Mucosa of rectum (tissue), 2 donors: ENCODE measurements at regions not wholly inside any gene's neighbourhood (a gene's known extent, or its start where the extent isn't known, plus 50 kb on each side); places are given as distances from the start of the nearest gene placed in this dataset.
A peak's percentile ranks its signal among the peaks of the same experiment; 100 is the strongest.
"Not testable (repeated sequence)": the region's sequence is repeated elsewhere in the genome, so short reads cannot be mapped to it uniquely, and the experiment has no call there.

Experiments used
- H3K27ac ChIP-seq, 2 donors: one replicate each; pipeline ENCODE4 v1.7.0; 2013; ENCODE audit warnings: inconsistent platforms in 2 of 2, low read depth in 2 of 2, low read length in 2 of 2
- H3K27me3 ChIP-seq, 2 donors: one replicate each; pipeline ENCODE4 v1.7.0; 2013; ENCODE audit warnings: low read length in 2 of 2; ENCODE audit not compliant: control insufficient read depth in 2 of 2, insufficient read depth in 2 of 2
- H3K36me3 ChIP-seq, 2 donors: one replicate each; pipeline ENCODE4 v1.7.0; 2013; ENCODE audit warnings: low read length in 2 of 2; ENCODE audit not compliant: control insufficient read depth in 2 of 2, insufficient read depth in 2 of 2
- H3K4me1 ChIP-seq, 2 donors: one replicate each; pipeline ENCODE4 v1.7.0; 2013; ENCODE audit warnings: low read length in 2 of 2, mild to moderate bottlenecking in 1 of 2; ENCODE audit not compliant: control insufficient read depth in 2 of 2, insufficient read depth in 2 of 2
- H3K4me3 ChIP-seq, 2 donors: one replicate each; pipeline ENCODE4 v1.7.0; 2013; ENCODE audit warnings: low read length in 2 of 2
- H3K9ac ChIP-seq, 2 donors: one replicate each; pipeline ENCODE4 v1.7.0; 2013; ENCODE audit warnings: low read length in 2 of 2, low read depth in 1 of 2, mild to moderate bottlenecking in 1 of 2
- H3K9me3 ChIP-seq, 2 donors: one replicate each; pipeline ENCODE4 v1.7.0; 2013; ENCODE audit warnings: low read length in 2 of 2; ENCODE audit not compliant: control insufficient read depth in 2 of 2
- donor health status: healthy.
- donor health status: Normal muscosa, but diverticular disease.

DNA sequence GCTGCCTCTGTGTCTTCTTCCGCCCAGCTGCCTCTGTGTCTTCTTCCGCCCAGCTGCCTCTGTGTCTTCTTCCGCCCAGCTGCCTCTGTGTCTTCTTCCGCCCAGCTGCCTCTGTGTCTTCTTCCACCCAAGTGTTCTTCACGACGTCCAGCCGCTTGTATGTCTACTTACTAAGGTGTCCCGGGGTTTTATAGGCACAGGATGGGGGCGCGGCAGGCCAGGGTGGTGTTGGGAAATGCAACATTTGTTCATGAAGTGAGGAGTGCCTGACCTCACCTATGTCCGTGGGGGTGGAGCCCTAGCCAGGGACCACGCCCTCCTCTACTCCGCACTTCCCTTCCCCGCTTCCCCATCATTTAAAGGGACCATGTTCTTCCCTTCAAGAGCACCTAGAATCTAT, 364.5 kb upstream of the KLF6 start:
- H3K4me3 ChIP-seq, H3K27ac ChIP-seq, H3K9me3 ChIP-seq, H3K36me3 ChIP-seq, H3K4me1 ChIP-seq, H3K27me3 ChIP-seq, H3K9ac ChIP-seq: not testable (repeated sequence)

DNA sequence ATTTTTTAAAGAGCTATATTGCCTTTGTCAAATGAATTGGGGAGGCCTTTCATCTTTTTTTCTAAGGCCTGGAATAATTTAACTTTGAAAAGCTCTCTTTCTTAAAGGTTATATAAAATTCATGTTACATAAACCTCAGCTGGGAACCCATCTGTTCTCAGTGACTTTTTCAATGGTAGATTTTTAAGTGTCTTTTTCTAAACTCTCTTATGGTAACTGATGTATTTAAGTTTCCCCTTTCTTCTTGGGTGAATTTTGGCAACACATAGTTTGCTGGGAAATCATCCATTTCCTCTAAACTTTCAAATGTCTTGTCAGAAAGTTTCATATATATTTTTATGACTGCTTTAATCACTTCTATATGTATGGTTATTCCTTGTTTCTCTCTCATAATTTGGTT, 362.2 kb upstream of the KLF6 start:
- Histone ChIP-seq H3K4me1 (no peaks in the 10 kb centered on the region), H3K9me3 (no peaks in the 10 kb centered on the region), H3K9ac (no peak overlapping the region), H3K36me3 (no peaks in the 10 kb centered on the region), H3K27me3 (no peaks in the 10 kb centered on the region), H3K27ac (no peak overlapping the region), H3K4me3 (no peak overlapping the region)

DNA sequence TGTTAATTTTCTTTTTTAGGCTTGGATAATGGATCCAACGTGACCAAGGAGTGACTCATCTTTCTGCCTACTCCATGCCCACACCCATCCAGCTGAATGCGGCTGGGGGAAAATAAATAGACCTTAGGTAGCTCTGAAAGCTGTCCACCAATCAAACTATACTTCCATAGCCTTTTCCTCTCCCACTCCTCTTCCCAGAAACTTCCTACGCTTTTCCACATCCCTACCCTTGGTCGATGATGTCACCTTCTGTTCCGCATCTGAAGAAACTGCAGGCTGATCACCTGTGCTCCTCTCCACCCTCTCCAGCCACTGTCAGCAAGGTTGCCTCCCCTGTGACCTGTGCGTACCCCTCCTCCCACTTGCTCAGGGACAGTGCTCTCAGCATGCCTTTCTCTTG, 359.8 kb upstream of the KLF6 start:
- Histone ChIP-seq H3K27ac (no peak overlapping the region), H3K27me3 (no peaks in the 10 kb centered on the region), H3K9ac (no peak overlapping the region), H3K4me3 (no peak overlapping the region), H3K36me3 (no peaks in the 10 kb centered on the region), H3K4me1 (no peaks in the 10 kb centered on the region), H3K9me3 (peaks cover 0 to 2% of the 10 kb centered on the region in 2 donors)

DNA sequence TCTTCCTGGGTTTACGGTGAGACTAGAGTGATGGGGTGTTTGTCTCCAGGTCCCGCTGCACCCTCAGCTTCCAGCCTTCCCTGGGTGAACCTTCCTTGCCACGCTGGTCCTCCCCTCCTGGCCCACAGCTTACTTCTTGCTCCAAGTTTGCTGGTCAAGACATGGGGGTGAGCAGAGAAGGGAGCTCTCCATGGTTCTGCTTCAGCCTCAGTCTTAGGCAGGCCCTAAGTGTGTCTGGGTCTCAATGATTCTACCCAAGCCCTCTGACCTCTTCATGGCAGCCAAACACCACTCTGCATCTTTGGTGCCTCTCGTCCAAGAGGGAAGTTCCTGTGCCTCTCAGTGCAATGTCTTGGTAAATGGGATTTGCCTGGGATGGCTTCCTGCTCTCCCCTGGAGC, 356.5 kb upstream of the KLF6 start:
- H3K9ac ChIP-seq, result no peak overlapping the region
- no peak overlapping the region for H3K4me3 ChIP-seq
- H3K27ac ChIP-seq, result no peak overlapping the region
- H3K4me1 ChIP-seq, result no peaks in the 10 kb centered on the region
- peaks cover 0 to 2% of the 10 kb centered on the region in 2 donors for H3K9me3 ChIP-seq
- H3K36me3 ChIP-seq, result no peaks in the 10 kb centered on the region
- H3K27me3 ChIP-seq, result no peaks in the 10 kb centered on the region

DNA sequence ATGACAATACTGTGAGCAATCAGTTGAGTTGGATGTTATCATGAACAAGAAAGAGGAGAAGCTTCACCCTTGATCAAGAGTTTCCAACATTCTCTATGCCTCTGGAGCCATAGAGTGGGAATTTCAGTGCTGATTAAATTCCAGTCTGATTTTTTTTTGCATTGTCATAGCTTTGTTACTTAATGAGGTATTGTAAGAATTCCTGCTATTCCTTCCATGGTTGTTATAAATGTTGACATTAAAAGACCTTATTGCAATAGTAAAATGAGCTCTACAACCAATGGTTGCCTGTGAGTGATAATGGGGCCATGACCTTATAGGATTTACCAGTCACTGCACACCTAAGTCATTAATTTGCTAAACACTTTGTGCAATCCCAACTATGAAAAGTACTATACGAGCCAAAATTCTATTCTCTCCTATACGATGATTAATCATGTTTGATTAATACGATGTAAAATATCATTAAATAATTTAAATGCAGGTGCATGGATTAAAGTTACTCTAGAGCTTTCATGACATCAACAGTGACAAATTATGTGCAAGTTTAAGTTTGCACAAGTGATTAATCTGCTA, 353.2 kb upstream of the KLF6 start:
- H3K9ac ChIP-seq, result no peak overlapping the region
- H3K27ac ChIP-seq, result no peak overlapping the region
- peaks cover 0 to 2% of the 10 kb centered on the region in 2 donors for H3K9me3 ChIP-seq
- H3K4me3 ChIP-seq, result no peak overlapping the region
- H3K36me3 ChIP-seq, result no peaks in the 10 kb centered on the region
- no peaks in the 10 kb centered on the region for H3K4me1 ChIP-seq
- no peaks in the 10 kb centered on the region for H3K27me3 ChIP-seq

DNA sequence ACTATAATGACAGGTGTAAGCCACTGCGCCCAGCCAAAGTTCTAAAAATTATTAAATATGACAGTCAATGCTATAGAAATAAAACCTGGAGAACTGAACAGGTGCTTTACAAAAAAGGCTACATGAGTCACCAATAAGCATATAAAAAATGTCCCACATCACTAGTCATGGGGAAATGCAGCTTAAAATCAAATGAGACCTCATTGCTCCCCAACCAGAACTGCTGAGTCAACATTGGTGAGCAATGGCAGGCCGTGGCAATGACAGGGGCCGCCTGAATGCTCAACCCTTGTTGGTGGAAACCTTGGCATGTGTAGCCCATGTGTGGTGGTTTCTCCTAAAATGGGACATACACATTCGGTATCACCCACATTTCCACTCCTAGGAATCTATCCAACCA, 352.3 kb upstream of the KLF6 start:
- H3K9ac ChIP-seq, result no peak overlapping the region
- peaks cover 0 to 2% of the 10 kb centered on the region in 2 donors for H3K9me3 ChIP-seq
- no peaks in the 10 kb centered on the region for H3K27me3 ChIP-seq

DNA sequence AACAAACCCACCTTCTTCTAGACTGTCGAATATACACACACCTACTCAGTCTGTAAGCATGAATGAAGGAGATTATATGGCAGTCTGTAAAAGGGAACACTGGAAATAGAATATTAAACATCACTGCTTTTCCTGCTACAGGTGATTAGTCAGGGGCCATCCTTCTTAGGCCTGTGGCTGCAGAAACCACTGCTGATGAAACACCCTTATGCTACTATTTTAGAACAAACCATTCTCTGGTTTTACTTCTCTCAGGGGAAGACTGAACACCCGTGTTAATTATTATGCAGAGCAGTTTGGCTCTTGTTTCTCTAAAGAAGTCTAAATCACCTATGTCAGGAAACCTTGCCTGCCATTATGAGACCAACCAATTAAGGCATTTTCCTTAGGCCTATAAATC, 351.1 kb upstream of the KLF6 start:
- no peaks in the 10 kb centered on the region for H3K9me3 ChIP-seq

More for the DNA sequence above, 352.3 kb upstream of the KLF6 start:
- Histone ChIP-seq H3K4me3 (no peak overlapping the region), H3K36me3 (no peaks in the 10 kb centered on the region), H3K4me1 (no peaks in the 10 kb centered on the region), H3K27ac (no peak overlapping the region)

DNA sequence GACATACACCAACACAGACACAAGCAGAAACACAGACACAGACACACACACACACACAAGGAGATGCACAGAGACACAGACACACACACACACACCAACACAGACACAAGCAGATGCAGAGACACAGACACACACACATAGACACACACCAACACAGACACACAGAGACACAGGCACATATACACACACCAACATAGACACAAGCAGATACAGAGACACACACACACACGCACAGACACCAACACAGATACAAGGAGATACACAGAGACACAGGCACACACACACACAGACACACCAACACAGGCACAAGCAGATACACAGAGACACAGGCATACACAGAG, 347.2 kb upstream of the KLF6 start:
- Histone ChIP-seq H3K27me3 (no peaks in the 10 kb centered on the region), H3K9ac (peak overlapping the region in 1 of 2 donors; percentile 2), H3K27ac (peak overlapping the region; percentile 43 to 51), H3K9me3 (peaks cover 0 to 3% of the 10 kb centered on the region in 2 donors), H3K4me3 (peak overlapping the region in 1 of 2 donors; percentile 14), H3K36me3 (no peaks in the 10 kb centered on the region), H3K4me1 (peaks cover 7 to 12% of the 10 kb centered on the region in 2 donors)

More for the DNA sequence above, 351.1 kb upstream of the KLF6 start:
- no peaks in the 10 kb centered on the region for H3K4me1 ChIP-seq
- no peak overlapping the region for H3K4me3 ChIP-seq
- no peaks in the 10 kb centered on the region for H3K27me3 ChIP-seq
- H3K36me3 ChIP-seq, result no peaks in the 10 kb centered on the region
- no peak overlapping the region for H3K9ac ChIP-seq
- H3K27ac ChIP-seq, result no peak overlapping the region

DNA sequence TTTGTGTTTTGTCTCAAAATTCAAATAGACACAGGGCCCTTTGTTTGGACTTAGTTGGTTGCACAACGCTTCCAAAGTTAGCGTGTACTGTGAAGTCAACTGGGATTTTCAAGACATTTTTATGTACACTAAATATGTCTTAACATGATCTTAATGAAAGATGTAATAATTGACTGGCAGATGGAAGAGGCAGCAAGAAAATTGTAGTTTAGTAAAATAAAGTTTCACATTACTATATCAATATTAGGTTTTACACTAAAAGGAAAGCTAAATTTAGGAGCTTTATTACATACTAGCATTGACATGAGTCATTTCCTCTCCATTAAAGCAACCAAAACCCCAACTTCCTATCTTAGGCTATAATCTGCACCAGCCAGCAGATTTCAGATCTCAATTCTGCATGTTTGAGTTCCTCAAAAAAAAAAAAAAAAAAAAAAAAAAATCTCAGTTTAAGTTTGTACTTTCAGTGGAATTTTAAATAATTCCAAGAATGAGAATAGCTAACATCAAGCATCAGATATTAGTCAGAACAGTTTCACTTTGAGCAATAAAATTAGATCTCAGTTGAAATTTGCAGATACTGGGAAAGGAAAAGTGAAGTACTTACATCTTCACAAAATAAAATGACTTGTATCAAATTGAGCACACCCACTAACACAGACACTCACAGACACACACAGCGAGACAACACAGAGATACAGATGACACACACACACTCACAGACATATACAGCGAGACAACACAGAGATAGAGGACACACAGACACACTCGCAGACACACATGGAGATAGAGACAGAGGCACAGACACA, 346.6 kb upstream of the KLF6 start:
- Histone ChIP-seq H3K27me3 (no peaks in the 10 kb centered on the region), H3K4me1 (peaks cover 7 to 12% of the 10 kb centered on the region in 2 donors), H3K27ac (peak overlapping the region; percentile 51 to 56), H3K4me3 (peak overlapping the region in 1 of 2 donors; percentile 17), H3K36me3 (no peaks in the 10 kb centered on the region), H3K9me3 (peaks cover 3% of the 10 kb centered on the region in 2 donors), H3K9ac (peak overlapping the region; percentile 2 to 29)

DNA sequence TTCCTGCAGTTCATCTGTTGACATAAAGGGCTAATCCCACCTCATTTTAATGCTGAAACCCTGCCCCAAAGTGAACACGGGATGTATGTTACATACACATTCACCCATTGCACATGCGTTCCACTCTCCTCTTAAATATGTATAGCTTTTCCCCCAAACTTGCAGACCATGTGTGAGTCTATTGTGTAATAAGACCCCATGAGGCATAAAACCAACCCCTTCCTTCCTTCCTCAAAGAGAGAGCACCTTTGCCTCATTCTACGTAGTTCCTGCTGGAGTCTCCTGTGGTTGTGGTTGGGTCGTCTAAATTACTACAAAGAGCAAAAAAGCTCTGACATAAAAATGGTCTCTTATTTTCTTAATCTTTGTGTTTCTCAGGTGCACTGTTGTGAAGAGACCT, 345.7 kb upstream of the KLF6 start:
- peaks cover 7 to 8% of the 10 kb centered on the region in 2 donors for H3K9me3 ChIP-seq
- no peaks in the 10 kb centered on the region for H3K27me3 ChIP-seq
- no peak overlapping the region for H3K4me3 ChIP-seq
- H3K27ac ChIP-seq, result peak overlapping the region; percentile 46 to 56
- H3K9ac ChIP-seq, result no peak overlapping the region
- H3K4me1 ChIP-seq, result peaks cover 7 to 12% of the 10 kb centered on the region in 2 donors
- no peaks in the 10 kb centered on the region for H3K36me3 ChIP-seq
